H9 (cell line): ENCODE measurements at regions not wholly inside any gene's neighbourhood (a gene's known extent, or its start where the extent isn't known, plus 50 kb on each side); places are given as distances from the start of the nearest gene placed in this dataset.

Experiments
- DNase-seq: peaks from one replicate; pipeline ENCODE4 v3.0.0-alpha.2; 2017
- H2AFZ ChIP-seq: one replicate; pipeline ENCODE4 v1.6.1; 2013; ENCODE audit warnings: mild to moderate bottlenecking, low read length, control low read depth, moderate library complexity
- H2AK5ac ChIP-seq: 2 replicates; pipeline ENCODE4 v1.6.1; 2013; ENCODE audit warnings: low read length, control low read depth, mixed read lengths; ENCODE audit not compliant: insufficient read length
- H2BK120ac ChIP-seq: one replicate; pipeline ENCODE4 v1.6.1; 2013; ENCODE audit warnings: low read depth, mild to moderate bottlenecking, low read length, control low read depth, inconsistent platforms; ENCODE audit not compliant: poor library complexity, severe bottlenecking
- H2BK12ac ChIP-seq: 2 replicates; pipeline ENCODE4 v1.6.1; 2013; ENCODE audit warnings: low read length, control low read depth, mixed read lengths, low read depth; ENCODE audit not compliant: insufficient read length
- H2BK15ac ChIP-seq: 2 replicates; pipeline ENCODE4 v1.6.1; 2013; ENCODE audit warnings: low read depth, low read length, control low read depth
- H2BK20ac ChIP-seq: one replicate; pipeline ENCODE4 v1.6.1; 2013; ENCODE audit warnings: low read depth, mild to moderate bottlenecking, low read length, control low read depth, inconsistent platforms; ENCODE audit not compliant: poor library complexity, severe bottlenecking
- H2BK5ac ChIP-seq: 2 replicates; pipeline ENCODE4 v1.6.1; 2013; ENCODE audit warnings: low read length, control low read depth, mixed read lengths; ENCODE audit not compliant: insufficient read length
- H3K14ac ChIP-seq: 2 replicates; pipeline ENCODE4 v1.6.1; 2013; ENCODE audit warnings: low read length, control low read depth; ENCODE audit not compliant: insufficient read depth
- H3K18ac ChIP-seq: 2 replicates; pipeline ENCODE4 v1.6.1; 2013; ENCODE audit warnings: low read depth, mild to moderate bottlenecking, mixed read lengths, low read length, control low read depth; ENCODE audit not compliant: insufficient read length
- H3K23ac ChIP-seq: 2 replicates; pipeline ENCODE4 v1.6.1; 2013; ENCODE audit warnings: low read length, control low read depth, mixed read lengths, low read depth; ENCODE audit not compliant: insufficient read length
- H3K23me2 ChIP-seq: 2 replicates; pipeline ENCODE4 v1.6.1; 2013; ENCODE audit warnings: low read depth, mild to moderate bottlenecking, mixed read lengths, low read length, control low read depth; ENCODE audit not compliant: insufficient read length, poor library complexity, severe bottlenecking
- H3K27ac ChIP-seq: 2 replicates; pipeline ENCODE4 v1.5.1; 2013; ENCODE audit warnings: low read length, control low read depth, mixed read lengths, low read depth; ENCODE audit not compliant: insufficient read length
- H3K27me3 ChIP-seq: 2 replicates; pipeline ENCODE4 v1.6.1; 2013; ENCODE audit warnings: low read length, control low read depth, inconsistent platforms; ENCODE audit not compliant: insufficient read depth
- H3K4ac ChIP-seq: 2 replicates; pipeline ENCODE4 v1.6.1; 2013; ENCODE audit warnings: low read depth, mild to moderate bottlenecking, control low read depth, inconsistent platforms, low read length, moderate library complexity
- H3K4me1 ChIP-seq: 2 replicates; pipeline ENCODE4 v1.6.1; 2013; ENCODE audit warnings: low read length, control low read depth, inconsistent platforms; ENCODE audit not compliant: insufficient read depth
- H3K4me2 ChIP-seq: 2 replicates; pipeline ENCODE4 v1.6.1; 2013; ENCODE audit warnings: low read length, control low read depth, mixed read lengths; ENCODE audit not compliant: insufficient read length, insufficient read depth
- H3K56ac ChIP-seq: 2 replicates; pipeline ENCODE4 v1.6.1; 2013; ENCODE audit warnings: low read depth, mild to moderate bottlenecking, mixed read lengths, low read length, control low read depth; ENCODE audit not compliant: insufficient read length
- H3K79me1 ChIP-seq: 2 replicates; pipeline ENCODE4 v1.6.1; 2013; ENCODE audit warnings: low read depth, mild to moderate bottlenecking, moderate library complexity, low read length, control low read depth, inconsistent platforms; ENCODE audit not compliant: insufficient read depth, poor library complexity, severe bottlenecking
- H3K79me2 ChIP-seq: 2 replicates; pipeline ENCODE4 v1.6.1; 2013; ENCODE audit warnings: low read length, control low read depth, inconsistent platforms; ENCODE audit not compliant: insufficient read depth
- H3K9ac ChIP-seq: 2 replicates; pipeline ENCODE4 v1.6.1; 2013; ENCODE audit warnings: low read length, control low read depth, mixed read lengths; ENCODE audit not compliant: insufficient read length; ENCODE audit errors: extremely low read depth
- H3K9me3 ChIP-seq: one replicate; pipeline ENCODE4 v1.6.1; 2013; ENCODE audit warnings: low read depth, low read length, inconsistent platforms; ENCODE audit not compliant: control insufficient read depth
- H3T11ph ChIP-seq: one replicate; pipeline ENCODE4 v1.6.1; 2013; ENCODE audit warnings: mild to moderate bottlenecking, low read length, control low read depth, inconsistent platforms
- H4K20me1 ChIP-seq: one replicate; pipeline ENCODE4 v1.6.1; 2013; ENCODE audit not compliant: control insufficient read depth, insufficient read length, insufficient read depth
- H4K5ac ChIP-seq: 2 replicates; pipeline ENCODE4 v1.6.1; 2013; ENCODE audit warnings: low read depth, mild to moderate bottlenecking, mixed read lengths, low read length, control low read depth; ENCODE audit not compliant: insufficient read length
- H4K8ac ChIP-seq: replicated peaks from 2 replicates; pipeline ENCODE4 v1.6.1; 2013; ENCODE audit warnings: low read length, control low read depth, mixed read lengths, low read depth; ENCODE audit not compliant: insufficient read length
- H4K91ac ChIP-seq: 2 replicates; pipeline ENCODE4 v1.6.1; 2013; ENCODE audit warnings: low read depth, mild to moderate bottlenecking, moderate library complexity, mixed read lengths, low read length, control low read depth; ENCODE audit not compliant: insufficient read length
- H3K27ac Mint-ChIP-seq, 3 experiments: 2 replicates in 2 of 3; 3 replicates in 1 of 3; pipeline ENCODE4 v1.8.0; 2020 to 2021; ENCODE audit warnings: mixed read lengths in 3 of 3, mild to moderate bottlenecking in 1 of 3, moderate library complexity in 1 of 3
- H3K27me3 Mint-ChIP-seq: 2 replicates; pipeline ENCODE4 v1.8.0; 2021; ENCODE audit warnings: low read depth, mild to moderate bottlenecking, moderate library complexity, mixed read lengths
- H3K36me3 Mint-ChIP-seq, 3 experiments: 2 replicates in 2 of 3; 3 replicates in 1 of 3; pipeline ENCODE4 v1.8.0; 2020 to 2021; ENCODE audit warnings: low read depth in 3 of 3, mixed read lengths in 3 of 3; ENCODE audit not compliant: insufficient read depth in 1 of 3
- H3K4me1 Mint-ChIP-seq, 2 experiments: 2 replicates each; pipeline ENCODE4 v1.8.0; 2020; ENCODE audit warnings: mixed read lengths in 2 of 2
- H3K4me3 Mint-ChIP-seq, 2 experiments: 2 replicates in 1 of 2; 3 replicates in 1 of 2; pipeline ENCODE4 v1.8.0; 2020 to 2021; ENCODE audit warnings: mild to moderate bottlenecking in 2 of 2, mixed read lengths in 2 of 2, moderate library complexity in 1 of 2
- H3K9me3 Mint-ChIP-seq, 2 experiments: 2 replicates in 1 of 2; 3 replicates in 1 of 2; pipeline ENCODE4 v1.8.0; 2020; ENCODE audit warnings: mild to moderate bottlenecking in 2 of 2, mixed read lengths in 2 of 2, moderate library complexity in 1 of 2
- WGBS: extraction: QIAGEN DNeasy Blood & Tissue Kit; methylation state at CpG from one replicate; pipeline ENCODE4 v1.1.7; 2013; ENCODE audit warnings: missing lambda C conversion rate, low lambda C conversion rate, mixed read lengths; ENCODE audit not compliant: insufficient read length; ENCODE audit errors: extremely low coverage; 5-methylcytosine and 5-hydroxymethylcytosine counted together
- TF ChIP-seq, protein P1 (sequence below): fragments of 200-600 bp; sonication (generic); conservative IDR thresholded peaks from 3 replicates; pipeline ENCODE4 v1.8.0; 2021; ENCODE audit warnings: antibody characterized with exemption, mild to moderate bottlenecking

GRCh38 chr1:208614610-208615009 lies 370.4 kb upstream of the PLXNA2 start:
- H3K23ac ChIP-seq = no peak overlapping the region
- no peak for DNase-seq
- peaks cover 0 to 2% (median 0%) of the 10 kb centered on the region in 3 experiments; a peak in 2 of 7 replicates for H3K36me3 Mint-ChIP-seq
- H3K27me3 Mint-ChIP-seq = no peaks in the 10 kb centered on the region
- H3K79me2 ChIP-seq = no peaks in the 10 kb centered on the region
- H3K4ac ChIP-seq = no peak overlapping the region
- no peak overlapping the region for H3K14ac ChIP-seq
- no peaks in the 10 kb centered on the region for H3K79me1 ChIP-seq
- no peak overlapping the region for H3T11ph ChIP-seq
- no peaks in the 10 kb centered on the region for H3K23me2 ChIP-seq
- H2BK120ac ChIP-seq = no peak overlapping the region
- H3K4me3 Mint-ChIP-seq = no peak overlapping the region
- H2BK15ac ChIP-seq = no peak overlapping the region
- no peak overlapping the region for H3K56ac ChIP-seq
- H2BK20ac ChIP-seq = no peak overlapping the region
- H3K27me3 ChIP-seq = no peaks in the 10 kb centered on the region
- H3K27ac ChIP-seq = no peak overlapping the region
- TF ChIP-seq, protein P1, sequence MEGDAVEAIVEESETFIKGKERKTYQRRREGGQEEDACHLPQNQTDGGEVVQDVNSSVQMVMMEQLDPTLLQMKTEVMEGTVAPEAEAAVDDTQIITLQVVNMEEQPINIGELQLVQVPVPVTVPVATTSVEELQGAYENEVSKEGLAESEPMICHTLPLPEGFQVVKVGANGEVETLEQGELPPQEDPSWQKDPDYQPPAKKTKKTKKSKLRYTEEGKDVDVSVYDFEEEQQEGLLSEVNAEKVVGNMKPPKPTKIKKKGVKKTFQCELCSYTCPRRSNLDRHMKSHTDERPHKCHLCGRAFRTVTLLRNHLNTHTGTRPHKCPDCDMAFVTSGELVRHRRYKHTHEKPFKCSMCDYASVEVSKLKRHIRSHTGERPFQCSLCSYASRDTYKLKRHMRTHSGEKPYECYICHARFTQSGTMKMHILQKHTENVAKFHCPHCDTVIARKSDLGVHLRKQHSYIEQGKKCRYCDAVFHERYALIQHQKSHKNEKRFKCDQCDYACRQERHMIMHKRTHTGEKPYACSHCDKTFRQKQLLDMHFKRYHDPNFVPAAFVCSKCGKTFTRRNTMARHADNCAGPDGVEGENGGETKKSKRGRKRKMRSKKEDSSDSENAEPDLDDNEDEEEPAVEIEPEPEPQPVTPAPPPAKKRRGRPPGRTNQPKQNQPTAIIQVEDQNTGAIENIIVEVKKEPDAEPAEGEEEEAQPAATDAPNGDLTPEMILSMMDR = no peak
- H3K9me3 ChIP-seq = no peaks in the 10 kb centered on the region
- H4K91ac ChIP-seq = no peak overlapping the region
- H2BK12ac ChIP-seq = no peak overlapping the region
- no peak overlapping the region for H2AK5ac ChIP-seq
- no peak overlapping the region for H4K5ac ChIP-seq
- H3K4me1 ChIP-seq = no peaks in the 10 kb centered on the region
- H4K20me1 ChIP-seq = no peaks in the 10 kb centered on the region
- H3K9ac ChIP-seq = no peak overlapping the region
- H3K4me2 ChIP-seq = no peak overlapping the region
- no CpG with 5 or more reads among the region's 2 CpGs for WGBS
- H3K27ac Mint-ChIP-seq = no peak overlapping the region
- H3K4me1 Mint-ChIP-seq = peaks cover 6 to 7% of the 10 kb centered on the region in 2 experiments
- H4K8ac ChIP-seq = no peak overlapping the region
- H3K9me3 Mint-ChIP-seq = peaks cover 3 to 14% of the 10 kb centered on the region in 2 experiments; a peak in 3 of 5 replicates
- no peak overlapping the region for H2AFZ ChIP-seq
- no peak overlapping the region for H3K18ac ChIP-seq
- no peak overlapping the region for H2BK5ac ChIP-seq
